ENCODE measurements at regions not wholly inside any gene's neighbourhood (a gene's known extent, or its start where the extent isn't known, plus 50 kb on each side); places are given as distances from the start of the nearest gene placed in this dataset.
"Not testable (repeated sequence)": the region's sequence is repeated elsewhere in the genome, so short reads cannot be mapped to it uniquely, and the experiment has no call there.

DNA sequence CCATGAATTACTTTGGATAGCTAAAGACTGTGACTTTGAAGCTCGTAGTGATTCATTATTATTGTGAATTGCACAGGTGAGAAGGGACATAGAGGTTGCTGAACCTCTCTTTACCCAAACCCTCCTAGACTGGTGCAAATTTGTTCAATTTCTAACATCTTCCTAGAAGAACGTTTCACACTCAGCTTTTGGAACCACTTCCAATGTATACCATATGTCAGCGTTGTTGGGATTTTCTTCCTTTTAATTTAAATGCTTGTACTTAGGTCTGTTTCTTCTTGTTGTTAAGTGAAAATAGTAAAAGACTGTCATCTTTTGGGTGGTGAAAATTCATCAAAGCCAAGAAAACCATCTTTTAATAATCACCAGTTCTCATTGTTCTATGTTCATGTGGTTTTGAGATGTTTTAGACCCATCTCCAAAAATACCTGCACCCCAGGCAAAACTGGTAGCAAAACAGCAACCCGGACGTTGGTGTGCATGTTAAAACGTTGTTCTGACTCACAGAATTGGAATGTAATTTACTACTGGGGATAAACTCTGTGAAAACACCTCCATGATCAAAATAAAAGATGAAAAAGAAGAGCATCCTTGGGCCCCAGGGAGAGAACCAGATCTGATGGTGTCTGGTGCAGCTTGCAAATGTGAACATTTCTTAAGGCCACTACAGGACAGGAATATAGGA is 238.3 kb downstream of the NPR3 start:
- 36 to 46% methylated on average over 6 of the region's 6 CpGs for WGBS, 2 donors
- no peak for ATAC-seq
- FAIRE-seq, result no peak

DNA sequence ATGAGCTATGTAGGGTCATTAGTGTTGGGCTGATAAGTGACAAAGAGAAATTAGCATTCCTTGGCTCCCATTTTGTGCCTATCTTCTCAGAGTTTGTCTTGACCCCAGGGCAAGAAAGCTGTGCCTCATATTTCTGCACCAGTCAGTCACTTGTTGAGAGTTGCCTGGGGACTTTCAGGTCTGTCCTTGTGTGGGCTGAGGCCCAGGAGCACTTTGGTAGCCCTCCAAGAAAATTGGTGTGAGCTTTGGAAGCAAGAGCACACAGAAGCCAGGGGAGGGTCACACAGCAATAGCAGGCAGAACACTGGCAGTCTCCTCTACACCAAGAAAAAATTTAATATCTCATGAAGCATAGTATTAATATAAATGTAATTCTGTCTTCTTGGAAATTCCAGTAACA is 239.9 kb downstream of the NPR3 start:
- H3K4me1 ChIP-seq, result no peaks in the 10 kb centered on the region
- H3K9me3 ChIP-seq, result no peaks in the 10 kb centered on the region
- H3K36me3 ChIP-seq, result no peaks in the 10 kb centered on the region
- no peak overlapping the region for H3K27ac ChIP-seq
- no peak for DNase-seq
- intact Hi-C loops (cut with DNase I), result no loop called here
- H3K4me3 ChIP-seq, result no peak overlapping the region
- ATAC-seq, result no peak
- TF ChIP-seq, protein P1, sequence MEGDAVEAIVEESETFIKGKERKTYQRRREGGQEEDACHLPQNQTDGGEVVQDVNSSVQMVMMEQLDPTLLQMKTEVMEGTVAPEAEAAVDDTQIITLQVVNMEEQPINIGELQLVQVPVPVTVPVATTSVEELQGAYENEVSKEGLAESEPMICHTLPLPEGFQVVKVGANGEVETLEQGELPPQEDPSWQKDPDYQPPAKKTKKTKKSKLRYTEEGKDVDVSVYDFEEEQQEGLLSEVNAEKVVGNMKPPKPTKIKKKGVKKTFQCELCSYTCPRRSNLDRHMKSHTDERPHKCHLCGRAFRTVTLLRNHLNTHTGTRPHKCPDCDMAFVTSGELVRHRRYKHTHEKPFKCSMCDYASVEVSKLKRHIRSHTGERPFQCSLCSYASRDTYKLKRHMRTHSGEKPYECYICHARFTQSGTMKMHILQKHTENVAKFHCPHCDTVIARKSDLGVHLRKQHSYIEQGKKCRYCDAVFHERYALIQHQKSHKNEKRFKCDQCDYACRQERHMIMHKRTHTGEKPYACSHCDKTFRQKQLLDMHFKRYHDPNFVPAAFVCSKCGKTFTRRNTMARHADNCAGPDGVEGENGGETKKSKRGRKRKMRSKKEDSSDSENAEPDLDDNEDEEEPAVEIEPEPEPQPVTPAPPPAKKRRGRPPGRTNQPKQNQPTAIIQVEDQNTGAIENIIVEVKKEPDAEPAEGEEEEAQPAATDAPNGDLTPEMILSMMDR (IDR thresholded peaks at IDR 0.05), result no peak
- H3K27me3 ChIP-seq, result no peaks in the 10 kb centered on the region
- no peak for FAIRE-seq

More for the DNA sequence above, 238.3 kb downstream of the NPR3 start:
- no peaks in the 10 kb centered on the region for H3K36me3 ChIP-seq
- no peaks in the 10 kb centered on the region for H3K4me1 ChIP-seq
- H3K27me3 ChIP-seq, result no peaks in the 10 kb centered on the region
- no peak overlapping the region for H3K27ac ChIP-seq
- TF ChIP-seq, protein P1 (IDR thresholded peaks at IDR 0.05), result no peak
- DNase-seq, result no peak
- no peaks in the 10 kb centered on the region for H3K9me3 ChIP-seq
- intact Hi-C loops (cut with DNase I), result no loop called here
- H3K4me3 ChIP-seq, result no peak overlapping the region

DNA sequence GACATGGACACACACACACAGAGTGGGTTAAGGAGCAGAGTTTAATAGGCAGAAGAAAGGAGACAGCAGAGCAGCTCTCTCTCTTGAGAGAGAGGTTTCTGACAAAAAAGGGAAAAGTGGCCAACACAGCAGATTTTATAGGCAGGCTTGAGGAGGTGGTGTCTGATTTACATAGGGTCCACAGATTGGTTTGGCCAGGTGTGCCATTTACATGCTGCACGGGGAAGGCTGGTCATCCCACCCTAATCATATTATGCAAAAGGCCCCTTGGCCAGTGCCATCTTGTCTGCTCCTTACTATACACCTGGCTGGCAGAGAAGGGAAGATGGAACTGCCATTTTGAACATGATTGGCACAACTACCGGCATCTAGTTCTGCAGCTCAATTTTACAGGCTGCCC is 240.8 kb downstream of the NPR3 start:
- FAIRE-seq (no peak), DNase-seq (no peak)
- 59 to 72% methylated on average over 2 of the region's 2 CpGs for WGBS, 2 donors

DNA sequence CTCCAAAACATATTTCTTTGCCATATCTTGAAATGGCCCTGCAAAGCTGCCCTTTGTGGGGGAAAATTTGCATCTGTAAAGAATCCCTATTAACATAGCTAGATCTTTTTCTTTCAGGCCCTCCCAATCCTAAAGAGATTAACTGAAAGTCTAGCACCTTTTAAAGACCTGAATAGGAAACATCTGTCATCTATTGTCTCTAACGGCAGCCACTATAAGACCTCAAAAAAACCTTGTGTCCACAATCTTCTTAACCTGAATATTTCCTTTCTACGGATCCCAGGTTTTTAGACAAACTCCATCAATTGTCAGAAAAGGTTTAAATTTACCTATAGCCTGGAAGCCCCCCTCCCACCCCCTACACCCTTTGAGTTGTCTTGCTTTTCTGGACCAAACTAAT is 241.3 kb downstream of the NPR3 start:
- H3K4me1 ChIP-seq; H3K36me3 ChIP-seq; intact Hi-C loops (cut with DNase I); DNase-seq; H3K9me3 ChIP-seq; ATAC-seq; FAIRE-seq; H3K27ac ChIP-seq; H3K27me3 ChIP-seq; H3K4me3 ChIP-seq: not testable (repeated sequence)
- 41 to 54% methylated on average over 2 of the region's 2 CpGs for WGBS, 2 donors

More for the DNA sequence above, 240.8 kb downstream of the NPR3 start:
- intact Hi-C loops (cut with DNase I), result no loop called here
- Histone ChIP-seq H3K9me3 (no peaks in the 10 kb centered on the region), H3K4me3 (no peak overlapping the region), H3K27ac (no peak overlapping the region), H3K4me1 (no peaks in the 10 kb centered on the region), H3K27me3 (no peaks in the 10 kb centered on the region), H3K36me3 (no peaks in the 10 kb centered on the region)
- ATAC-seq, result no peak
- TF ChIP-seq, protein P1 (IDR thresholded peaks at IDR 0.05), result no peak

DNA sequence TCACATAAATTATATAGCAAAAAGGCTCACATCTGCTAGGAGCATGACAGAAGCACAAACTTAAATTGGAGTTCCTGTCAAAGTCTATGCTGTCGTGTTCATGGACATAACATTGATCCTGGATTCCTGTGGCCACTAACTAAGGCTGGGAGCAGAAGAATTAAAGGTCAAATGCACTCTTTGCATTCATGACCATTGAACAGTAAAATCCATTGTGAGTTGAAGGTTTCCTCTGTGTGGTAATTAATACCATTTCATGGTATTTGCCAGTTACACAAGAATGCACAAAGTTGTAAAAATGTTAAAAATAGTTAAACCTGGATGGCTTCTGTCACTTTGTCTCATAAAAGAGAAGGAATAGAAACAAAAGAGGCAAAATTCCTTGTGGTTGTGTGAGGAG is 242.6 kb downstream of the NPR3 start:
- intact Hi-C loops (cut with DNase I), result no loop called here
- FAIRE-seq, result no peak
- DNase-seq, result no peak
- no peaks in the 10 kb centered on the region for H3K36me3 ChIP-seq
- no peak overlapping the region for H3K4me3 ChIP-seq
- H3K9me3 ChIP-seq, result no peaks in the 10 kb centered on the region
- no peak overlapping the region for H3K27ac ChIP-seq
- no peaks in the 10 kb centered on the region for H3K4me1 ChIP-seq
- H3K27me3 ChIP-seq, result no peaks in the 10 kb centered on the region
- no peak for ATAC-seq
- 17 to 22% methylated on average over 1 of the region's 1 CpG for WGBS, 2 donors
- TF ChIP-seq, protein P1 (IDR thresholded peaks at IDR 0.05), result no peak
